Panc1 (cell line): ENCODE measurements at regions not wholly inside any gene's neighbourhood (a gene's known extent, or its start where the extent isn't known, plus 50 kb on each side); places are given as distances from the start of the nearest gene placed in this dataset.

ENCODE experiments used
- POLR2AphosphoS5 ChIP-seq: IDR thresholded peaks from 2 replicates; pipeline ENCODE4 v1.6.1; 2012; ENCODE audit warnings: mild to moderate bottlenecking, low read depth, low read length, moderate library complexity
- SIN3A ChIP-seq: IDR thresholded peaks from 2 replicates; pipeline ENCODE4 v1.6.1; 2012; ENCODE audit warnings: low read depth, mild to moderate bottlenecking, low read length, moderate library complexity, borderline replicate concordance; ENCODE audit not compliant: insufficient read depth
- TCF7L2 ChIP-seq: IDR thresholded peaks from 2 replicates; pipeline ENCODE4 v1.6.1; 2011; ENCODE audit warnings: mild to moderate bottlenecking, low read depth, low read length, inconsistent platforms
- TF ChIP-seq, protein P1 (sequence below): fragments of 450-650 bp; IDR thresholded peaks from 2 replicates; pipeline ENCODE4 v1.5.1; 2017; ENCODE audit warnings: mild to moderate bottlenecking

DNA sequence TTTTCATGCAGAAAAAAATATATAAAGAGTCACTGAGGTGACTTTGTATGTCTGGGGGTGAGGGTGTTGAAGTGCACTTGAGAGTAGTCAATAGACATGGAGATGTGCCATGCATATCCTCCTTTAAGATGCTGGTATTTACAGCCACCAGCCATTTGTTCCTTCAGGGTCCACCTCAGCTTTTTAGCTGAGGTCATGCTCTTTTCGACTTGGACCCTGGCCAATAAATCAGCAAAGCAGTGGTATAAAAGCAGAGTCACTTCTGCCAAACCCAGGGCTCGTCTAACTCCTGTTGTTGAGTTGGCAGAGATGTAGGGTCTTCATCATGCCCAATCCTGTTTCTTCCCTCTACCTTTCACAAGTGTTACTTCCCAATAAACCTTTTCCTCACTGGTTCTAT, 75.1 kb upstream of the OSTN start:
- TF ChIP-seq TCF7L2 (no peak), POLR2AphosphoS5 (no peak), SIN3A (no peak)
- TF ChIP-seq, protein P1, sequence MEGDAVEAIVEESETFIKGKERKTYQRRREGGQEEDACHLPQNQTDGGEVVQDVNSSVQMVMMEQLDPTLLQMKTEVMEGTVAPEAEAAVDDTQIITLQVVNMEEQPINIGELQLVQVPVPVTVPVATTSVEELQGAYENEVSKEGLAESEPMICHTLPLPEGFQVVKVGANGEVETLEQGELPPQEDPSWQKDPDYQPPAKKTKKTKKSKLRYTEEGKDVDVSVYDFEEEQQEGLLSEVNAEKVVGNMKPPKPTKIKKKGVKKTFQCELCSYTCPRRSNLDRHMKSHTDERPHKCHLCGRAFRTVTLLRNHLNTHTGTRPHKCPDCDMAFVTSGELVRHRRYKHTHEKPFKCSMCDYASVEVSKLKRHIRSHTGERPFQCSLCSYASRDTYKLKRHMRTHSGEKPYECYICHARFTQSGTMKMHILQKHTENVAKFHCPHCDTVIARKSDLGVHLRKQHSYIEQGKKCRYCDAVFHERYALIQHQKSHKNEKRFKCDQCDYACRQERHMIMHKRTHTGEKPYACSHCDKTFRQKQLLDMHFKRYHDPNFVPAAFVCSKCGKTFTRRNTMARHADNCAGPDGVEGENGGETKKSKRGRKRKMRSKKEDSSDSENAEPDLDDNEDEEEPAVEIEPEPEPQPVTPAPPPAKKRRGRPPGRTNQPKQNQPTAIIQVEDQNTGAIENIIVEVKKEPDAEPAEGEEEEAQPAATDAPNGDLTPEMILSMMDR = no peak
